H1 (cell line): ENCODE measurements at regions not wholly inside any gene's neighbourhood (a gene's known extent, or its start where the extent isn't known, plus 50 kb on each side); places are given as distances from the start of the nearest gene placed in this dataset.

ENCODE experiments used
- CTCF ChIA-PET: fragments of 300-600 bp; sonication (Branson Sonifier 250); formaldehyde crosslinking; loops from one replicate; lab custom pipeline; 2021; ENCODE audit not compliant: partially characterized antibody; lab: Charles Lee
- POLR2A ChIA-PET: fragments of 300-600 bp; sonication (Branson Sonifier 250); formaldehyde crosslinking; loops from one replicate; lab custom pipeline; 2021; ENCODE audit warnings: inconsistent platforms; ENCODE audit not compliant: partially characterized antibody; lab: Charles Lee
- DNase-seq, 2 experiments: peaks; one replicate each; pipeline versions ENCODE4 v3.0.0 to v3.0.0-alpha.2; 2010 to 2022; ENCODE audit warnings: low spot score in 2 of 2, low read depth in 1 of 2, mixed read lengths in 1 of 2
- FAIRE-seq: peaks from 2 replicates; lab custom pipeline; 2011; peaks lifted over from hg19 to GRCh38; lab: Jason Lieb, UNC
- H2AFZ ChIP-seq: 2 replicates; pipeline ENCODE4 v1.8.1; 2012; ENCODE audit warnings: low read length, inconsistent platforms
- H2AK5ac ChIP-seq: 2 replicates; pipeline ENCODE4 v1.6.1; 2013; ENCODE audit warnings: low read depth, low read length
- H2BK120ac ChIP-seq: replicated peaks from 2 replicates; pipeline ENCODE3; 2013; ENCODE audit warnings: low read depth, low read length, inconsistent platforms
- H2BK12ac ChIP-seq: 2 replicates; pipeline ENCODE4 v1.6.1; 2013; ENCODE audit warnings: low read depth, low read length
- H2BK15ac ChIP-seq: 2 replicates; pipeline ENCODE4 v1.6.1; 2013; ENCODE audit warnings: low read length
- H2BK20ac ChIP-seq: 2 replicates; pipeline ENCODE4 v1.6.1; 2013; ENCODE audit warnings: low read length
- H2BK5ac ChIP-seq: 2 replicates; pipeline ENCODE4 v1.6.1; 2013; ENCODE audit warnings: low read depth, low read length
- H3K14ac ChIP-seq: 2 replicates; pipeline ENCODE4 v1.6.1; 2013; ENCODE audit warnings: inconsistent platforms; ENCODE audit not compliant: insufficient read length
- H3K18ac ChIP-seq: 2 replicates; pipeline ENCODE4 v1.6.1; 2013; ENCODE audit warnings: low read length; ENCODE audit errors: extremely low read depth
- H3K23ac ChIP-seq: 2 replicates; pipeline ENCODE4 v1.6.1; 2013; ENCODE audit warnings: inconsistent platforms; ENCODE audit not compliant: insufficient read length
- H3K23me2 ChIP-seq: 2 replicates; pipeline ENCODE4 v1.6.1; 2013; ENCODE audit warnings: low read depth, low read length
- H3K27ac ChIP-seq: 2 replicates; pipeline ENCODE4 v1.6.1; 2011; ENCODE audit warnings: low read depth, low read length, inconsistent platforms
- H3K27me3 ChIP-seq, 4 experiments: replicated peaks in 1 of 4; 1 replicate in 1 of 4; 2 replicates in 3 of 4; pipeline versions ENCODE4 v1.6.1 to v1.8.1; 2011 to 2013; ENCODE audit warnings: low read length in 3 of 4, mild to moderate bottlenecking in 3 of 4, inconsistent platforms in 2 of 4, mixed read lengths in 2 of 4, moderate library complexity in 1 of 4; ENCODE audit not compliant: control insufficient read depth in 3 of 4, insufficient read depth in 3 of 4; ENCODE audit errors: extremely low read depth in 1 of 4
- H3K36me3 ChIP-seq, 4 experiments: 2 replicates each; pipeline versions ENCODE4 v1.6.1 to v1.8.1; 2011 to 2013; ENCODE audit warnings: mild to moderate bottlenecking in 4 of 4, low read length in 3 of 4, moderate library complexity in 2 of 4, control low read depth in 1 of 4, inconsistent platforms in 1 of 4; ENCODE audit not compliant: insufficient read depth in 4 of 4, control insufficient read depth in 2 of 4
- H3K4ac ChIP-seq: replicated peaks from 2 replicates; pipeline ENCODE3; 2013; ENCODE audit warnings: low read length, low read depth, mixed read lengths, inconsistent platforms; ENCODE audit not compliant: insufficient read length
- H3K4me1 ChIP-seq, 4 experiments: replicated peaks in 1 of 4; 1 replicate in 1 of 4; 2 replicates in 3 of 4; pipeline versions ENCODE4 v1.6.1 to v1.8.1; 2011 to 2013; ENCODE audit warnings: low read length in 3 of 4, inconsistent platforms in 2 of 4, mixed read lengths in 1 of 4; ENCODE audit not compliant: insufficient read depth in 4 of 4, control insufficient read depth in 3 of 4
- H3K4me2 ChIP-seq, 2 experiments: 2 replicates each; pipeline versions ENCODE4 v1.6.1 to v1.8.1; 2011 to 2013; ENCODE audit warnings: low read depth in 2 of 2, low read length in 2 of 2, control low read depth in 1 of 2, inconsistent platforms in 1 of 2, mild to moderate bottlenecking in 1 of 2; ENCODE audit not compliant: insufficient read depth in 1 of 2
- H3K4me3 ChIP-seq, 4 experiments: fragments of 200-600, 300-600 bp in 1 of 4; sonication (generic), shearing (Covaris generic), sonication (Bioruptor Twin) in 1 of 4; 2 replicates each; pipeline versions ENCODE4 v1.5.1 to v1.8.1; 2011 to 2016; ENCODE audit warnings: low read length in 4 of 4, low read depth in 3 of 4, control low read depth in 2 of 4, inconsistent platforms in 2 of 4, mild to moderate bottlenecking in 2 of 4, mixed read lengths in 1 of 4, moderate library complexity in 1 of 4; ENCODE audit not compliant: insufficient read depth in 2 of 4; ENCODE audit errors: extremely low read depth in 1 of 4
- H3K56ac ChIP-seq: replicated peaks from 2 replicates; pipeline ENCODE3; 2013; ENCODE audit warnings: low read depth, mild to moderate bottlenecking, mixed read lengths, low read length, inconsistent platforms; ENCODE audit not compliant: insufficient read length
- H3K79me1 ChIP-seq: 2 replicates; pipeline ENCODE4 v1.6.1; 2013; ENCODE audit warnings: low read depth, low read length, control low read depth
- H3K79me2 ChIP-seq, 2 experiments: 2 replicates each; pipeline versions ENCODE4 v1.6.1 to v1.8.1; 2012 to 2013; ENCODE audit warnings: low read length in 2 of 2, mild to moderate bottlenecking in 2 of 2, inconsistent platforms in 1 of 2; ENCODE audit not compliant: insufficient read depth in 2 of 2, control insufficient read depth in 1 of 2
- H3K9ac ChIP-seq, 4 experiments: replicated peaks in 1 of 4; 1 replicate in 1 of 4; 2 replicates in 3 of 4; pipeline versions ENCODE4 v1.6.1 to v1.8.1; 2011 to 2013; ENCODE audit warnings: low read depth in 3 of 4, low read length in 3 of 4, control low read depth in 2 of 4, mild to moderate bottlenecking in 2 of 4, moderate library complexity in 2 of 4, inconsistent platforms in 1 of 4; ENCODE audit errors: extremely low read depth in 1 of 4
- H3K9me3 ChIP-seq, 2 experiments: 2 replicates each; pipeline versions ENCODE4 v1.6.1 to v1.8.1; 2012 to 2013; ENCODE audit warnings: mild to moderate bottlenecking in 2 of 2, moderate library complexity in 2 of 2, control low read depth in 1 of 2, inconsistent platforms in 1 of 2, low read depth in 1 of 2, low read length in 1 of 2, mixed read lengths in 1 of 2; ENCODE audit not compliant: insufficient read depth in 2 of 2
- H4K20me1 ChIP-seq, 2 experiments: replicated peaks in 1 of 2; 2 replicates each; pipeline versions ENCODE3 to v1.8.1; 2011 to 2013; ENCODE audit warnings: inconsistent platforms in 2 of 2, low read length in 2 of 2, mild to moderate bottlenecking in 1 of 2; ENCODE audit not compliant: insufficient read depth in 2 of 2, control insufficient read depth in 1 of 2
- H4K5ac ChIP-seq: 2 replicates; pipeline ENCODE4 v1.6.1; 2013; ENCODE audit warnings: low read length, low read depth, mixed read lengths, inconsistent platforms; ENCODE audit not compliant: insufficient read length
- H4K8ac ChIP-seq: 2 replicates; pipeline ENCODE4 v1.8.0; 2013; ENCODE audit warnings: mild to moderate bottlenecking, moderate library complexity, low read length, inconsistent platforms; ENCODE audit not compliant: insufficient read depth; ENCODE audit errors: extremely low read depth
- H4K91ac ChIP-seq: replicated peaks from 2 replicates; pipeline ENCODE3; 2013; ENCODE audit warnings: low read length, mixed read lengths, inconsistent platforms; ENCODE audit not compliant: insufficient read length
- CBX8 ChIP-seq: fragments of 300-800, 300-1000 bp; sonication (generic); IDR thresholded peaks from 2 replicates; pipeline ENCODE4 v1.7.1; 2016; ENCODE audit warnings: low read depth, low read length, borderline replicate concordance
- CEBPB ChIP-seq: IDR thresholded peaks from 2 replicates; pipeline ENCODE4 v1.6.1; 2012; ENCODE audit warnings: low read depth, low read length
- GABPA ChIP-seq: IDR thresholded peaks from 2 replicates; pipeline ENCODE4 v1.6.1; 2011; ENCODE audit warnings: mild to moderate bottlenecking, low read length, moderate library complexity, borderline replicate concordance; ENCODE audit not compliant: insufficient read depth
- NRF1 ChIP-seq: IDR thresholded peaks from 2 replicates; pipeline ENCODE4 v1.6.1; 2011; ENCODE audit warnings: mild to moderate bottlenecking, low read depth, low read length, improper control_type of control experiment
- POLR2A ChIP-seq, 2 experiments: IDR thresholded peaks; 1 replicate in 1 of 2; 2 replicates in 1 of 2; pipeline ENCODE4 v1.6.1; 2011; ENCODE audit warnings: low read depth in 2 of 2, low read length in 2 of 2, mild to moderate bottlenecking in 2 of 2; ENCODE audit errors: control extremely low read depth in 1 of 2
- POU5F1 ChIP-seq: IDR thresholded peaks from 2 replicates; pipeline ENCODE4 v1.6.1; 2011; ENCODE audit warnings: low read depth, mild to moderate bottlenecking, low read length, moderate library complexity
- RFX5 ChIP-seq: IDR thresholded peaks from 2 replicates; pipeline ENCODE4 v1.6.1; 2011; ENCODE audit warnings: low read depth, low read length, improper control_type of control experiment, borderline replicate concordance
- SIN3A ChIP-seq, 2 experiments: IDR thresholded peaks in 1 of 2; conservative IDR thresholded peaks in 1 of 2; 2 replicates each; pipeline ENCODE4 v1.6.1; 2011 to 2012; ENCODE audit warnings: low read length in 2 of 2, improper control_type of control experiment in 1 of 2, low read depth in 1 of 2, mild to moderate bottlenecking in 1 of 2
- SRF ChIP-seq: IDR thresholded peaks from 2 replicates; pipeline ENCODE4 v1.6.1; 2011; ENCODE audit warnings: mild to moderate bottlenecking, low read depth, low read length, moderate library complexity
- TAF1 ChIP-seq: IDR thresholded peaks from 2 replicates; pipeline ENCODE4 v1.6.1; 2011; ENCODE audit warnings: mild to moderate bottlenecking, low read depth, low read length
- WGBS, 2 experiments: shearing (Covaris generic) in 1 of 2; methylation state at CpG; one replicate each; pipeline versions ENCODE4 v1.1.6 to v1.1.7; 2013 to 2015; ENCODE audit warnings: low lambda C conversion rate in 2 of 2, mixed read lengths in 2 of 2, inconsistent platforms in 1 of 2, low coverage in 1 of 2, missing lambda C conversion rate in 1 of 2; ENCODE audit not compliant: insufficient replicate concordance in 2 of 2, insufficient coverage in 1 of 2, insufficient read length in 1 of 2; ENCODE audit errors: extremely low coverage in 1 of 2, missing lambda C conversion rate in 1 of 2; 5-methylcytosine and 5-hydroxymethylcytosine counted together
- TF ChIP-seq, protein P1 (sequence below): IDR thresholded peaks from 2 replicates; pipeline ENCODE4 v1.6.1; 2011; ENCODE audit warnings: low read length, improper control_type of control experiment

DNA sequence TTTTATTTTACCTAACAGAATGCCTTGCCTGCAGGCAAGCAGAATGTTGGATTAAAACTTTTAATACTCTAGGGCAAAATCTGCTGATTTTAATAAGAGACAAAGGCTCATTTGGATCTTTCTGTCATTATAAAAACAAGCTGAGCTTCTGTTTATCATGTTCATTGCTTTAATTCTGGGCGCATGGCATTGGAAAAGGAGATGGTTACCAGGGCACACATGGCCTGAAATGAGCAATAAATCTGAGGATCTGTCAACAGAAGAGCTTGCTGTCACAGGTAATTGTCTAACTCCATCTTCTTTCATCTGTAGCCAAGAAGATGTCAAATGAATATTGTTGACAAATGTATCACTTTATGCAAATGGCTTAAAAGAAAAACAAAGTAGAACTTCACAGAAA is 439.6 kb downstream of the DOK5 start:
- 95% methylated on average over 1 of the region's 1 CpG; no CpG with 5 or more reads in 1 of the 2 experiments for WGBS, 2 experiments
- Histone ChIP-seq H3K36me3 (no peaks in the 10 kb centered on the region), H3K4ac (no peak overlapping the region), H3K56ac (no peak overlapping the region), H3K79me1 (no peaks in the 10 kb centered on the region), H3K23me2 (no peaks in the 10 kb centered on the region), H3K79me2 (no peaks in the 10 kb centered on the region), H2BK120ac (no peak overlapping the region), H3K27ac (no peak overlapping the region), H3K9me3 (no peaks in the 10 kb centered on the region; a peak in 1 of 4 replicates), H2AK5ac (no peak overlapping the region), H3K23ac (no peak overlapping the region), H3K4me3 (no peak overlapping the region), H2BK5ac (no peak overlapping the region), H3K27me3 (no peaks in the 10 kb centered on the region), H3K9ac (no peak overlapping the region), H2BK15ac (no peak overlapping the region), H3K14ac (no peak overlapping the region), H4K5ac (no peak overlapping the region), H2BK12ac (no peak overlapping the region), H2BK20ac (no peak overlapping the region), H3K4me1 (peaks cover 0 to 3% (median 0%) of the 10 kb centered on the region in 4 experiments; a peak in 1 of 7 replicates), H4K8ac (no peak overlapping the region), H4K91ac (no peak overlapping the region), H3K18ac (no peak overlapping the region), H3K4me2 (no peak overlapping the region), H2AFZ (no peak overlapping the region), H4K20me1 (no peaks in the 10 kb centered on the region)
- no peak for DNase-seq
- FAIRE-seq = no peak
- no peak for TF ChIP-seq TAF1
- TF ChIP-seq SRF = no peak
- TF ChIP-seq CEBPB = no peak
- no peak for TF ChIP-seq NRF1
- TF ChIP-seq, protein P1, sequence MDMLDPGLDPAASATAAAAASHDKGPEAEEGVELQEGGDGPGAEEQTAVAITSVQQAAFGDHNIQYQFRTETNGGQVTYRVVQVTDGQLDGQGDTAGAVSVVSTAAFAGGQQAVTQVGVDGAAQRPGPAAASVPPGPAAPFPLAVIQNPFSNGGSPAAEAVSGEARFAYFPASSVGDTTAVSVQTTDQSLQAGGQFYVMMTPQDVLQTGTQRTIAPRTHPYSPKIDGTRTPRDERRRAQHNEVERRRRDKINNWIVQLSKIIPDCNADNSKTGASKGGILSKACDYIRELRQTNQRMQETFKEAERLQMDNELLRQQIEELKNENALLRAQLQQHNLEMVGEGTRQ = no peak
- no peak for TF ChIP-seq RFX5
- TF ChIP-seq POU5F1 = no peak
- TF ChIP-seq SIN3A (conservative IDR thresholded peaks at IDR 0.05 in 1 of 2, IDR thresholded peaks at IDR 0.05 in 1 of 2; ENCODE audit: low read depth in 1 of 2, low read length in 2 of 2) = no peak
- TF ChIP-seq POLR2A (IDR thresholded peaks at IDR 0.05; ENCODE audit: control extremely low read depth in 1 of 2, low read depth in 2 of 2, low read length in 2 of 2) = no peak
- no peak for TF ChIP-seq CBX8
- no peak for TF ChIP-seq GABPA
- ChIA-PET CTCF (interaction anchor here (0.6 kb wide), 1 partner anchor 66 kb away, joined by 3 read pairs; no protein-coding TSS in a partner anchor), POLR2A (no interaction called here)
